ENCODE measurements at regions not wholly inside any gene's neighbourhood (a gene's known extent, or its start where the extent isn't known, plus 50 kb on each side); places are given as distances from the start of the nearest gene placed in this dataset.

- no peak overlapping the region for H3K4me3 Mint-ChIP-seq (ENCODE audit: unreplicated experiment)
- TF ChIP-seq, protein P1, sequence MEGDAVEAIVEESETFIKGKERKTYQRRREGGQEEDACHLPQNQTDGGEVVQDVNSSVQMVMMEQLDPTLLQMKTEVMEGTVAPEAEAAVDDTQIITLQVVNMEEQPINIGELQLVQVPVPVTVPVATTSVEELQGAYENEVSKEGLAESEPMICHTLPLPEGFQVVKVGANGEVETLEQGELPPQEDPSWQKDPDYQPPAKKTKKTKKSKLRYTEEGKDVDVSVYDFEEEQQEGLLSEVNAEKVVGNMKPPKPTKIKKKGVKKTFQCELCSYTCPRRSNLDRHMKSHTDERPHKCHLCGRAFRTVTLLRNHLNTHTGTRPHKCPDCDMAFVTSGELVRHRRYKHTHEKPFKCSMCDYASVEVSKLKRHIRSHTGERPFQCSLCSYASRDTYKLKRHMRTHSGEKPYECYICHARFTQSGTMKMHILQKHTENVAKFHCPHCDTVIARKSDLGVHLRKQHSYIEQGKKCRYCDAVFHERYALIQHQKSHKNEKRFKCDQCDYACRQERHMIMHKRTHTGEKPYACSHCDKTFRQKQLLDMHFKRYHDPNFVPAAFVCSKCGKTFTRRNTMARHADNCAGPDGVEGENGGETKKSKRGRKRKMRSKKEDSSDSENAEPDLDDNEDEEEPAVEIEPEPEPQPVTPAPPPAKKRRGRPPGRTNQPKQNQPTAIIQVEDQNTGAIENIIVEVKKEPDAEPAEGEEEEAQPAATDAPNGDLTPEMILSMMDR (IDR thresholded peaks at IDR 0.05), result no peak
- H3K27me3 Mint-ChIP-seq (ENCODE audit: low read depth), result no peaks in the 10 kb centered on the region
Observed at GRCh38 chrX:7286168-7286837, 138.3 kb upstream of the PUDP start.

DNA sequence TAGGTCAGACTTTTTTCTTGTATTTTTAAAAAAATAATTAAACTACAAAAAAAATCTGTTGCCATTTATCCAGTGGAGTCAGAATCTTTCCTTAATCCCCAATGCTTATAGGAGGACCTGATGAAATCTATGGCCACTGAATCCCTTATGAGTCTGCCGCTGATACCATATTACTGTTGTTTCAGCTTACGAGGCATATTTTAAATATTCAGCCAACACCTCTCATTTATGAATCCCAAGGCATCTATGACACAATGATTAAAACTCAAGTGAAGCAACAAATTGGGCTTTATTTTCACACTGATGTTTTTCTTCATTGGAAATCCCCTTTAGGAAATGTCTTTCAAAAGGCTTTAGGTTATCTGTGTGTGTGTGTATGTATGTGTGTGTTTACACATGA, 137.8 kb upstream of the PUDP start:
- Mint-ChIP-seq H3K4me3 (ENCODE audit: unreplicated experiment) (no peak overlapping the region), H3K27me3 (ENCODE audit: low read depth) (no peaks in the 10 kb centered on the region), H3K27ac (ENCODE audit: unreplicated experiment) (no peak overlapping the region), H3K9me3 (ENCODE audit: low read depth) (no peaks in the 10 kb centered on the region), H3K36me3 (ENCODE audit: low read depth) (no peaks in the 10 kb centered on the region), H3K4me1 (ENCODE audit: low read depth) (peaks cover 11% of the 10 kb centered on the region)
- TF ChIP-seq, protein P1 (IDR thresholded peaks at IDR 0.05), result no peak
- DNase-seq (ENCODE audit: low spot score), result no peak

More at GRCh38 chrX:7286168-7286837, 138.3 kb upstream of the PUDP start:
- Mint-ChIP-seq H3K27ac (ENCODE audit: unreplicated experiment) (no peak overlapping the region), H3K4me1 (ENCODE audit: low read depth) (peaks cover 11% of the 10 kb centered on the region), H3K36me3 (ENCODE audit: low read depth) (no peaks in the 10 kb centered on the region), H3K9me3 (ENCODE audit: low read depth) (no peaks in the 10 kb centered on the region)
- DNase-seq (ENCODE audit: low spot score), result no peak

DNA sequence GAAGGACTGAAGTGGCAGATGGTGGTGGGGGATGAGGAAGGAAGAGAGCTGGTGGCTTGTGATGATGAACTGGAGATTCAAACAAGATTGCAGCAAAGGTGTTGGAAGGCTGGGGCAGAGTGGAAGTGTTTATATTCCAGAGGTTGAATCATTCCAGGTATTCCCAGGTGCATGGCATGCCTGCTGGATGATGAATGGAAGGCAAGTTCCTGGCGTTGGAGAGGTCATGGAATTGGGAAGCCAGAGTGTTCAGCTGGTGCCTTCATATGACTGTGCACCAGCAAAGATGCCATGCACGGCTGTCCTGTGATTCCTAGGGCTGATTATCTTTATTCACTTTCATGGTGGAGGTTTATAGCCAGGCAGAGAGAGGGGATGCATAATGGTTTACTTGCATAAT, 135.8 kb upstream of the PUDP start:
- Mint-ChIP-seq H3K9me3 (ENCODE audit: low read depth) (no peaks in the 10 kb centered on the region), H3K27ac (ENCODE audit: unreplicated experiment) (no peak overlapping the region), H3K4me1 (ENCODE audit: low read depth) (peaks cover 11% of the 10 kb centered on the region), H3K27me3 (ENCODE audit: low read depth) (no peaks in the 10 kb centered on the region), H3K36me3 (ENCODE audit: low read depth) (no peaks in the 10 kb centered on the region), H3K4me3 (ENCODE audit: unreplicated experiment) (no peak overlapping the region)
- no peak for DNase-seq (ENCODE audit: low spot score)
- TF ChIP-seq, protein P1 (IDR thresholded peaks at IDR 0.05), result no peak

GRCh38 chrX:7280520-7280919, 132.6 kb upstream of the PUDP start:
- H3K4me1 Mint-ChIP-seq (ENCODE audit: low read depth), result no peaks in the 10 kb centered on the region
- no peaks in the 10 kb centered on the region for H3K9me3 Mint-ChIP-seq (ENCODE audit: low read depth)
- TF ChIP-seq, protein P1 (IDR thresholded peaks at IDR 0.05), result no peak
- H3K27me3 Mint-ChIP-seq (ENCODE audit: low read depth), result no peaks in the 10 kb centered on the region
- no peak for DNase-seq (ENCODE audit: low spot score)
- H3K27ac Mint-ChIP-seq (ENCODE audit: unreplicated experiment), result no peak overlapping the region
- H3K36me3 Mint-ChIP-seq (ENCODE audit: low read depth), result no peaks in the 10 kb centered on the region
- H3K4me3 Mint-ChIP-seq (ENCODE audit: unreplicated experiment), result no peak overlapping the region

GRCh38 chrX:7272346-7272745, 124.4 kb upstream of the PUDP start:
- Mint-ChIP-seq H3K4me3 (ENCODE audit: unreplicated experiment) (no peak overlapping the region), H3K4me1 (ENCODE audit: low read depth) (no peaks in the 10 kb centered on the region), H3K27ac (ENCODE audit: unreplicated experiment) (no peak overlapping the region), H3K27me3 (ENCODE audit: low read depth) (no peaks in the 10 kb centered on the region), H3K36me3 (ENCODE audit: low read depth) (no peaks in the 10 kb centered on the region), H3K9me3 (ENCODE audit: low read depth) (no peaks in the 10 kb centered on the region)
- DNase-seq (ENCODE audit: low spot score), result no peak
- TF ChIP-seq, protein P1 (IDR thresholded peaks at IDR 0.05), result no peak

All from chondrocyte (in vitro differentiated cells).